ENCODE measurements at regions not wholly inside any gene's neighbourhood (a gene's known extent, or its start where the extent isn't known, plus 50 kb on each side); places are given as distances from the start of the nearest gene placed in this dataset.

- Histone ChIP-seq H3K27ac (ENCODE audit: low read depth, low read length) (no peak overlapping the region), H3K4me1 (ENCODE audit: insufficient read depth, low read length) (peaks cover 3% of the 10 kb centered on the region), H3K36me3 (ENCODE audit: insufficient read depth, low read length) (no peaks in the 10 kb centered on the region), H3K9me3 (ENCODE audit: low read length) (no peaks in the 10 kb centered on the region), H3K27me3 (ENCODE audit: control insufficient read depth in 1 of 2, insufficient read depth in 2 of 2, low read length in 2 of 2) (no peaks in the 10 kb centered on the region), H3K4me3 (ENCODE audit: low read depth in 1 of 2, low read length in 2 of 2) (no peak overlapping the region), H3K9ac (ENCODE audit: low read length) (no peak overlapping the region)
These were observed 346.5 kb upstream of the ETAA1 start for GRCh38 chr2:67050622-67051021.

GRCh38 chr2:67054728-67055127, 342.4 kb upstream of the ETAA1 start:
- no peaks in the 10 kb centered on the region for H3K36me3 ChIP-seq (ENCODE audit: insufficient read depth, low read length)

GRCh38 chr2:67055387-67056304, 341.5 kb upstream of the ETAA1 start:
- Histone ChIP-seq H3K4me3 (ENCODE audit: low read depth in 1 of 2, low read length in 2 of 2) (no peak overlapping the region), H3K27ac (ENCODE audit: low read depth, low read length) (no peak overlapping the region), H3K36me3 (ENCODE audit: insufficient read depth, low read length) (no peaks in the 10 kb centered on the region), H3K9me3 (ENCODE audit: low read length) (no peaks in the 10 kb centered on the region), H3K9ac (ENCODE audit: low read length) (no peak overlapping the region), H3K4me1 (ENCODE audit: insufficient read depth, low read length) (peaks cover 10% of the 10 kb centered on the region), H3K27me3 (ENCODE audit: control insufficient read depth in 1 of 2, insufficient read depth in 2 of 2, low read length in 2 of 2) (no peaks in the 10 kb centered on the region)

More at GRCh38 chr2:67054728-67055127, 342.4 kb upstream of the ETAA1 start:
- no peaks in the 10 kb centered on the region for H3K27me3 ChIP-seq (ENCODE audit: control insufficient read depth in 1 of 2, insufficient read depth in 2 of 2, low read length in 2 of 2)
- H3K9me3 ChIP-seq (ENCODE audit: low read length), result no peaks in the 10 kb centered on the region
- no peak overlapping the region for H3K9ac ChIP-seq (ENCODE audit: low read length)
- H3K27ac ChIP-seq (ENCODE audit: low read depth, low read length), result no peak overlapping the region
- no peak overlapping the region for H3K4me3 ChIP-seq (ENCODE audit: low read depth in 1 of 2, low read length in 2 of 2)
- H3K4me1 ChIP-seq (ENCODE audit: insufficient read depth, low read length), result peaks cover 10% of the 10 kb centered on the region

- peaks cover 10% of the 10 kb centered on the region for H3K4me1 ChIP-seq (ENCODE audit: insufficient read depth, low read length)
- no peaks in the 10 kb centered on the region for H3K36me3 ChIP-seq (ENCODE audit: insufficient read depth, low read length)
- H3K4me3 ChIP-seq (ENCODE audit: low read depth in 1 of 2, low read length in 2 of 2), result no peak overlapping the region
- H3K27ac ChIP-seq (ENCODE audit: low read depth, low read length), result no peak overlapping the region
- no peak overlapping the region for H3K9ac ChIP-seq (ENCODE audit: low read length)
- no peaks in the 10 kb centered on the region for H3K27me3 ChIP-seq (ENCODE audit: control insufficient read depth in 1 of 2, insufficient read depth in 2 of 2, low read length in 2 of 2)
- no peaks in the 10 kb centered on the region for H3K9me3 ChIP-seq (ENCODE audit: low read length)
These were observed 340.0 kb upstream of the ETAA1 start for GRCh38 chr2:67057123-67057522.

GRCh38 chr2:67057901-67058703, 339.0 kb upstream of the ETAA1 start:
- H3K9ac ChIP-seq (ENCODE audit: low read length), result no peak overlapping the region
- no peak overlapping the region for H3K4me3 ChIP-seq (ENCODE audit: low read depth in 1 of 2, low read length in 2 of 2)
- H3K27ac ChIP-seq (ENCODE audit: low read depth, low read length), result no peak overlapping the region
- peaks cover 10% of the 10 kb centered on the region for H3K4me1 ChIP-seq (ENCODE audit: insufficient read depth, low read length)
- no peaks in the 10 kb centered on the region for H3K36me3 ChIP-seq (ENCODE audit: insufficient read depth, low read length)
- H3K9me3 ChIP-seq (ENCODE audit: low read length), result no peaks in the 10 kb centered on the region
- H3K27me3 ChIP-seq (ENCODE audit: control insufficient read depth in 1 of 2, insufficient read depth in 2 of 2, low read length in 2 of 2), result no peaks in the 10 kb centered on the region

- Histone ChIP-seq H3K9me3 (ENCODE audit: low read length) (no peaks in the 10 kb centered on the region), H3K36me3 (ENCODE audit: insufficient read depth, low read length) (no peaks in the 10 kb centered on the region), H3K9ac (ENCODE audit: low read length) (no peak overlapping the region), H3K27me3 (ENCODE audit: control insufficient read depth in 1 of 2, insufficient read depth in 2 of 2, low read length in 2 of 2) (no peaks in the 10 kb centered on the region), H3K27ac (ENCODE audit: low read depth, low read length) (peak overlapping the region; percentile 68), H3K4me1 (ENCODE audit: insufficient read depth, low read length) (peaks cover 18% of the 10 kb centered on the region), H3K4me3 (ENCODE audit: low read depth in 1 of 2, low read length in 2 of 2) (no peak overlapping the region)
These were observed 332.1 kb upstream of the ETAA1 start for GRCh38 chr2:67065046-67065445.

- H3K36me3 ChIP-seq (ENCODE audit: insufficient read depth, low read length), result no peaks in the 10 kb centered on the region
- peaks cover 18% of the 10 kb centered on the region for H3K4me1 ChIP-seq (ENCODE audit: insufficient read depth, low read length)
- H3K9ac ChIP-seq (ENCODE audit: low read length), result no peak overlapping the region
- H3K9me3 ChIP-seq (ENCODE audit: low read length), result no peaks in the 10 kb centered on the region
- H3K27me3 ChIP-seq (ENCODE audit: control insufficient read depth in 1 of 2, insufficient read depth in 2 of 2, low read length in 2 of 2), result no peaks in the 10 kb centered on the region
- no peak overlapping the region for H3K4me3 ChIP-seq (ENCODE audit: low read depth in 1 of 2, low read length in 2 of 2)
- peak overlapping the region; percentile 10 for H3K27ac ChIP-seq (ENCODE audit: low read depth, low read length)
These were observed 330.4 kb upstream of the ETAA1 start for GRCh38 chr2:67066782-67067181.

- Histone ChIP-seq H3K4me1 (ENCODE audit: insufficient read depth, low read length) (peaks cover 18% of the 10 kb centered on the region), H3K9me3 (ENCODE audit: low read length) (no peaks in the 10 kb centered on the region), H3K36me3 (ENCODE audit: insufficient read depth, low read length) (no peaks in the 10 kb centered on the region), H3K27me3 (ENCODE audit: control insufficient read depth in 1 of 2, insufficient read depth in 2 of 2, low read length in 2 of 2) (no peaks in the 10 kb centered on the region), H3K27ac (ENCODE audit: low read depth, low read length) (no peak overlapping the region), H3K9ac (ENCODE audit: low read length) (no peak overlapping the region), H3K4me3 (ENCODE audit: low read depth in 1 of 2, low read length in 2 of 2) (no peak overlapping the region)
These were observed 329.5 kb upstream of the ETAA1 start for GRCh38 chr2:67067656-67068055.

GRCh38 chr2:67070826-67071225, 326.3 kb upstream of the ETAA1 start:
- peaks cover 20% of the 10 kb centered on the region for H3K4me1 ChIP-seq (ENCODE audit: insufficient read depth, low read length)
- no peak overlapping the region for H3K27ac ChIP-seq (ENCODE audit: low read depth, low read length)
- H3K4me3 ChIP-seq (ENCODE audit: low read depth in 1 of 2, low read length in 2 of 2), result no peak overlapping the region
- H3K36me3 ChIP-seq (ENCODE audit: insufficient read depth, low read length), result no peaks in the 10 kb centered on the region
- no peaks in the 10 kb centered on the region for H3K9me3 ChIP-seq (ENCODE audit: low read length)
- no peak overlapping the region for H3K9ac ChIP-seq (ENCODE audit: low read length)
- H3K27me3 ChIP-seq (ENCODE audit: control insufficient read depth in 1 of 2, insufficient read depth in 2 of 2, low read length in 2 of 2), result no peaks in the 10 kb centered on the region

- Histone ChIP-seq H3K9me3 (ENCODE audit: low read length) (no peaks in the 10 kb centered on the region), H3K4me3 (ENCODE audit: low read depth in 1 of 2, low read length in 2 of 2) (no peak overlapping the region), H3K27me3 (ENCODE audit: control insufficient read depth in 1 of 2, insufficient read depth in 2 of 2, low read length in 2 of 2) (no peaks in the 10 kb centered on the region), H3K36me3 (ENCODE audit: insufficient read depth, low read length) (no peaks in the 10 kb centered on the region), H3K9ac (ENCODE audit: low read length) (no peak overlapping the region), H3K4me1 (ENCODE audit: insufficient read depth, low read length) (peaks cover 34% of the 10 kb centered on the region), H3K27ac (ENCODE audit: low read depth, low read length) (peak overlapping the region; percentile 80)
These were observed 322.1 kb upstream of the ETAA1 start for GRCh38 chr2:67075056-67075455.

GRCh38 chr2:67075530-67076238, 321.4 kb upstream of the ETAA1 start:
- H3K4me3 ChIP-seq (ENCODE audit: low read depth in 1 of 2, low read length in 2 of 2), result no peak overlapping the region
- peaks cover 34% of the 10 kb centered on the region for H3K4me1 ChIP-seq (ENCODE audit: insufficient read depth, low read length)
- H3K27me3 ChIP-seq (ENCODE audit: control insufficient read depth in 1 of 2, insufficient read depth in 2 of 2, low read length in 2 of 2), result no peaks in the 10 kb centered on the region
- H3K27ac ChIP-seq (ENCODE audit: low read depth, low read length), result peak overlapping the region; percentile 80
- H3K36me3 ChIP-seq (ENCODE audit: insufficient read depth, low read length), result no peaks in the 10 kb centered on the region
- H3K9me3 ChIP-seq (ENCODE audit: low read length), result no peaks in the 10 kb centered on the region
- no peak overlapping the region for H3K9ac ChIP-seq (ENCODE audit: low read length)
